Fibroblast of the conjunctiva (primary cell): ENCODE measurements at regions not wholly inside any gene's neighbourhood (a gene's known extent, or its start where the extent isn't known, plus 50 kb on each side); places are given as distances from the start of the nearest gene placed in this dataset.
"Not testable (repeated sequence)": the region's sequence is repeated elsewhere in the genome, so short reads cannot be mapped to it uniquely, and the experiment has no call there.

Source experiments
- DNase-seq: peaks from one replicate; pipeline ENCODE4 v3.0.0-alpha.2; 2010; ENCODE audit warnings: low read depth

GRCh38 chr10:5268743-5269142, 72.1 kb downstream of the AKR1C4 start:
- no peak for DNase-seq

GRCh38 chr10:5269791-5270190, 73.2 kb downstream of the AKR1C4 start:
- DNase-seq: no peak

- no peak for DNase-seq
Observed at GRCh38 chr10:5271526-5271925, 74.9 kb downstream of the AKR1C4 start.

- no peak for DNase-seq
Observed at GRCh38 chr10:5272065-5272803, 75.6 kb downstream of the AKR1C4 start.

- no peak for DNase-seq
Observed at GRCh38 chr10:5274795-5275194, 78.2 kb downstream of the AKR1C4 start.

- DNase-seq: no peak
Observed at GRCh38 chr10:5281356-5281755, 83.4 kb upstream of the UCN3 start.

- DNase-seq: no peak
Observed at GRCh38 chr10:5282137-5282536, 82.6 kb upstream of the UCN3 start.

GRCh38 chr10:5283305-5284158, 81.2 kb upstream of the UCN3 start:
- peak; percentile 41 for DNase-seq

- DNase-seq: peak; percentile 8
Observed at GRCh38 chr10:5284311-5285057, 80.3 kb upstream of the UCN3 start.

- DNase-seq: no peak
Observed at GRCh38 chr10:5285186-5285585, 79.6 kb upstream of the UCN3 start.

GRCh38 chr10:5288359-5288758, 76.4 kb upstream of the UCN3 start:
- DNase-seq: no peak

GRCh38 chr10:5289228-5289627, 75.5 kb upstream of the UCN3 start:
- DNase-seq: not testable (repeated sequence)

- peak; percentile 82 for DNase-seq
Observed at GRCh38 chr10:5291501-5292195, 73.1 kb upstream of the UCN3 start.

GRCh38 chr10:5292196-5292735, 72.5 kb upstream of the UCN3 start:
- DNase-seq: no peak

- not testable (repeated sequence) for DNase-seq
Observed at GRCh38 chr10:5292970-5293369, 71.8 kb upstream of the UCN3 start.

GRCh38 chr10:5293691-5294550, 70.8 kb upstream of the UCN3 start:
- peak; percentile 12 for DNase-seq

- peak; percentile 28 for DNase-seq
Observed at GRCh38 chr10:5297466-5297865, 67.3 kb upstream of the UCN3 start.

- DNase-seq: no peak
Observed at GRCh38 chr10:5297996-5298395, 66.8 kb upstream of the UCN3 start.

- DNase-seq: no peak
Observed at GRCh38 chr10:5299950-5300349, 64.8 kb upstream of the UCN3 start.

GRCh38 chr10:5303504-5303903, 61.3 kb upstream of the UCN3 start:
- DNase-seq: no peak

- peak; percentile 78 for DNase-seq
Observed at GRCh38 chr10:5305374-5305773, 59.4 kb upstream of the UCN3 start.
